Fibroblast of mammary gland (primary cell): ENCODE measurements at regions not wholly inside any gene's neighbourhood (a gene's known extent, or its start where the extent isn't known, plus 50 kb on each side); places are given as distances from the start of the nearest gene placed in this dataset.

ENCODE experiments used
- DNase-seq: peaks from one replicate; pipeline ENCODE4 v3.0.0-alpha.2; 2010; ENCODE audit warnings: low read depth
- H3K4me3 ChIP-seq: 2 replicates; pipeline ENCODE4 v1.5.1; 2011; ENCODE audit warnings: low read depth, mild to moderate bottlenecking, low read length, moderate library complexity; ENCODE audit not compliant: control insufficient read depth
- CTCF ChIP-seq: conservative IDR thresholded peaks from 2 replicates; pipeline ENCODE4 v1.5.1; 2011; ENCODE audit warnings: low read depth, low read length, inconsistent platforms; ENCODE audit not compliant: control insufficient read depth, insufficient read depth

- no peak overlapping the region for H3K4me3 ChIP-seq
- DNase-seq = no peak
- no peak for TF ChIP-seq CTCF
Observed at GRCh38 chr2:205860181-205860580, 177.9 kb downstream of the NRP2 start.

GRCh38 chr2:205858881-205859441, 176.7 kb downstream of the NRP2 start:
- DNase-seq = peak; percentile 31
- TF ChIP-seq CTCF = no peak
- no peak overlapping the region for H3K4me3 ChIP-seq

GRCh38 chr2:205858275-205858674, 176.0 kb downstream of the NRP2 start:
- DNase-seq = peak; percentile 30
- no peak for TF ChIP-seq CTCF
- H3K4me3 ChIP-seq = no peak overlapping the region

GRCh38 chr2:205857520-205858237, 175.4 kb downstream of the NRP2 start:
- no peak for TF ChIP-seq CTCF
- no peak overlapping the region for H3K4me3 ChIP-seq
- DNase-seq = no peak

GRCh38 chr2:205852457-205852856, 170.2 kb downstream of the NRP2 start:
- TF ChIP-seq CTCF = no peak
- DNase-seq = no peak
- no peak overlapping the region for H3K4me3 ChIP-seq

- TF ChIP-seq CTCF = no peak
- no peak for DNase-seq
- H3K4me3 ChIP-seq = no peak overlapping the region
Observed at GRCh38 chr2:205850611-205851010, 168.3 kb downstream of the NRP2 start.
